ENCODE measurements at regions not wholly inside any gene's neighbourhood (a gene's known extent, or its start where the extent isn't known, plus 50 kb on each side); places are given as distances from the start of the nearest gene placed in this dataset.

- no peaks in the 10 kb centered on the region for H3K4me1 ChIP-seq (ENCODE audit: control insufficient read depth in 1 of 2, insufficient read depth in 2 of 2, low read length in 2 of 2)
- H3K9ac ChIP-seq (ENCODE audit: low read length) = no peak overlapping the region
- no peaks in the 10 kb centered on the region for H3K36me3 ChIP-seq (ENCODE audit: control insufficient read depth in 1 of 2, insufficient read depth in 2 of 2, low read length in 2 of 2)
- H3K27me3 ChIP-seq (ENCODE audit: insufficient read depth, low read length) = no peaks in the 10 kb centered on the region
- no peaks in the 10 kb centered on the region for H4K20me1 ChIP-seq (ENCODE audit: insufficient read depth)
- ChIA-PET CTCF (no interaction called here), POLR2A (interaction anchor here (1.2 kb wide), 1 partner anchor 20 kb away, joined by 3 read pairs; no protein-coding TSS in a partner anchor), RAD21 (ENCODE audit: low non-redundant PET in 1 of 2, low total read pairs in 2 of 2, uncharacterized antibody in 2 of 2, unreplicated experiment in 2 of 2) (no interaction called here)
- ATAC-seq (no peak), DNase-seq (ENCODE audit: low read depth, low spot score) (no peak)
- H3K4me2 ChIP-seq (ENCODE audit: low read length) = no peak overlapping the region
- H3K79me2 ChIP-seq (ENCODE audit: insufficient read depth, low read length) = no peaks in the 10 kb centered on the region
- no peak overlapping the region for H2AFZ ChIP-seq (ENCODE audit: low read depth, low read length, poor library complexity, severe bottlenecking)
- no peak overlapping the region for H3K27ac ChIP-seq (ENCODE audit: low read depth, low read length)
- H3K9me3 ChIP-seq (ENCODE audit: control insufficient read depth in 1 of 2, insufficient read depth in 1 of 2, low read depth in 1 of 2, low read length in 2 of 2) = no peaks in the 10 kb centered on the region
- H3K4me3 ChIP-seq (replicated peaks in 1 of 2; ENCODE audit: low read depth in 1 of 2, low read length in 2 of 2) = no peak overlapping the region
- TF ChIP-seq ZBTB33 (IDR thresholded peaks at IDR 0.05; ENCODE audit: extremely low read depth, insufficient replicate concordance, low read length) (no peak), EZH2 (IDR thresholded peaks at IDR 0.05) (no peak), ZFX (IDR thresholded peaks at IDR 0.05) (no peak), POLR2AphosphoS5 (IDR thresholded peaks at IDR 0.05; ENCODE audit: low read depth, low read length) (no peak), ZNF274 (IDR thresholded peaks at IDR 0.05; ENCODE audit: low read depth, low read length) (no peak), YY1 (IDR thresholded peaks at IDR 0.05; ENCODE audit: extremely low read depth, insufficient replicate concordance, low read depth, low read length) (no peak), ELF1 (IDR thresholded peaks at IDR 0.05; ENCODE audit: borderline replicate concordance, low read depth) (no peak), EZH2phosphoT487 (IDR thresholded peaks at IDR 0.05; ENCODE audit: borderline replicate concordance) (no peak), TCF7L2 (IDR thresholded peaks at IDR 0.05; ENCODE audit: borderline replicate concordance, extremely low read depth, insufficient read depth, insufficient read length) (no peak), EGR1 (IDR thresholded peaks at IDR 0.05; ENCODE audit: low read depth) (no peak), CBX3 (IDR thresholded peaks at IDR 0.05; ENCODE audit: low read depth) (no peak), CEBPB (IDR thresholded peaks at IDR 0.05; ENCODE audit: low read depth) (no peak), SP1 (IDR thresholded peaks at IDR 0.05; ENCODE audit: low read depth) (no peak), SRF (IDR thresholded peaks at IDR 0.05; ENCODE audit: low read depth) (no peak), ATF3 (IDR thresholded peaks at IDR 0.05) (no peak), POLR2A (IDR thresholded peaks at IDR 0.05; ENCODE audit: borderline replicate concordance, extremely low read depth, insufficient read depth, insufficient read length) (no peak), RAD21 (IDR thresholded peaks at IDR 0.05; ENCODE audit: low read depth) (no peak), JUND (IDR thresholded peaks at IDR 0.05) (no peak)
- TF ChIP-seq, protein P1, sequence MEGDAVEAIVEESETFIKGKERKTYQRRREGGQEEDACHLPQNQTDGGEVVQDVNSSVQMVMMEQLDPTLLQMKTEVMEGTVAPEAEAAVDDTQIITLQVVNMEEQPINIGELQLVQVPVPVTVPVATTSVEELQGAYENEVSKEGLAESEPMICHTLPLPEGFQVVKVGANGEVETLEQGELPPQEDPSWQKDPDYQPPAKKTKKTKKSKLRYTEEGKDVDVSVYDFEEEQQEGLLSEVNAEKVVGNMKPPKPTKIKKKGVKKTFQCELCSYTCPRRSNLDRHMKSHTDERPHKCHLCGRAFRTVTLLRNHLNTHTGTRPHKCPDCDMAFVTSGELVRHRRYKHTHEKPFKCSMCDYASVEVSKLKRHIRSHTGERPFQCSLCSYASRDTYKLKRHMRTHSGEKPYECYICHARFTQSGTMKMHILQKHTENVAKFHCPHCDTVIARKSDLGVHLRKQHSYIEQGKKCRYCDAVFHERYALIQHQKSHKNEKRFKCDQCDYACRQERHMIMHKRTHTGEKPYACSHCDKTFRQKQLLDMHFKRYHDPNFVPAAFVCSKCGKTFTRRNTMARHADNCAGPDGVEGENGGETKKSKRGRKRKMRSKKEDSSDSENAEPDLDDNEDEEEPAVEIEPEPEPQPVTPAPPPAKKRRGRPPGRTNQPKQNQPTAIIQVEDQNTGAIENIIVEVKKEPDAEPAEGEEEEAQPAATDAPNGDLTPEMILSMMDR (IDR thresholded peaks at IDR 0.05 in 2 of 3, conservative IDR thresholded peaks at IDR 0.05 in 1 of 3; ENCODE audit: borderline replicate concordance in 1 of 3, insufficient read depth in 1 of 3, low read depth in 2 of 3, low read length in 2 of 3) = no peak
- TF ChIP-seq, protein P2, sequence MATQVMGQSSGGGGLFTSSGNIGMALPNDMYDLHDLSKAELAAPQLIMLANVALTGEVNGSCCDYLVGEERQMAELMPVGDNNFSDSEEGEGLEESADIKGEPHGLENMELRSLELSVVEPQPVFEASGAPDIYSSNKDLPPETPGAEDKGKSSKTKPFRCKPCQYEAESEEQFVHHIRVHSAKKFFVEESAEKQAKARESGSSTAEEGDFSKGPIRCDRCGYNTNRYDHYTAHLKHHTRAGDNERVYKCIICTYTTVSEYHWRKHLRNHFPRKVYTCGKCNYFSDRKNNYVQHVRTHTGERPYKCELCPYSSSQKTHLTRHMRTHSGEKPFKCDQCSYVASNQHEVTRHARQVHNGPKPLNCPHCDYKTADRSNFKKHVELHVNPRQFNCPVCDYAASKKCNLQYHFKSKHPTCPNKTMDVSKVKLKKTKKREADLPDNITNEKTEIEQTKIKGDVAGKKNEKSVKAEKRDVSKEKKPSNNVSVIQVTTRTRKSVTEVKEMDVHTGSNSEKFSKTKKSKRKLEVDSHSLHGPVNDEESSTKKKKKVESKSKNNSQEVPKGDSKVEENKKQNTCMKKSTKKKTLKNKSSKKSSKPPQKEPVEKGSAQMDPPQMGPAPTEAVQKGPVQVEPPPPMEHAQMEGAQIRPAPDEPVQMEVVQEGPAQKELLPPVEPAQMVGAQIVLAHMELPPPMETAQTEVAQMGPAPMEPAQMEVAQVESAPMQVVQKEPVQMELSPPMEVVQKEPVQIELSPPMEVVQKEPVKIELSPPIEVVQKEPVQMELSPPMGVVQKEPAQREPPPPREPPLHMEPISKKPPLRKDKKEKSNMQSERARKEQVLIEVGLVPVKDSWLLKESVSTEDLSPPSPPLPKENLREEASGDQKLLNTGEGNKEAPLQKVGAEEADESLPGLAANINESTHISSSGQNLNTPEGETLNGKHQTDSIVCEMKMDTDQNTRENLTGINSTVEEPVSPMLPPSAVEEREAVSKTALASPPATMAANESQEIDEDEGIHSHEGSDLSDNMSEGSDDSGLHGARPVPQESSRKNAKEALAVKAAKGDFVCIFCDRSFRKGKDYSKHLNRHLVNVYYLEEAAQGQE (IDR thresholded peaks at IDR 0.05; ENCODE audit: low read depth) = no peak
- intact Hi-C loops (cut with micrococcal nuclease) = no loop called here
- BruUV-seq (replicated peaks) = no TSS peak
- no peaks in the 10 kb centered on the region for H3K9me2 ChIP-seq (ENCODE audit: insufficient read depth)
Observed at GRCh38 chr9:107691664-107692063, 202.1 kb upstream of the KLF4 start.

Data from HCT116 (cell line).